Heart left ventricle (tissue), 16 donors: ENCODE measurements at regions not wholly inside any gene's neighbourhood (a gene's known extent, or its start where the extent isn't known, plus 50 kb on each side); places are given as distances from the start of the nearest gene placed in this dataset.

Source experiments
- ATAC-seq, 4 donors: fragments of 200-7000 bp; cut with Tn5 transposase; one replicate each; pipeline ENCODE4 v1.9.1; 2020 to 2022; ENCODE audit warnings: moderate library complexity in 4 of 4, mild to moderate bottlenecking in 3 of 4, moderate number of reproducible peaks in 1 of 4
- DNase-seq, 5 donors: peaks; one replicate each; pipeline ENCODE4 v3.0.0-alpha.2; 2020
- H3K27ac ChIP-seq, 12 donors: fragments of 200-600 bp; sonication (generic) in 4 of 12; one replicate each; pipeline versions ENCODE4 v1.5.0 to v1.8.0; 2016 to 2022; ENCODE audit warnings: mild to moderate bottlenecking in 2 of 12
- H3K27me3 ChIP-seq, 9 donors: fragments of 200-600 bp; sonication (generic) in 2 of 9; one replicate each; pipeline versions ENCODE4 v1.5.1 to v1.8.0; 2016 to 2022; ENCODE audit warnings: mild to moderate bottlenecking in 3 of 9
- H3K36me3 ChIP-seq, 9 donors: fragments of 200-600 bp; sonication (generic) in 2 of 9; one replicate each; pipeline versions ENCODE4 v1.5.0 to v1.8.0; 2018 to 2022; ENCODE audit warnings: mild to moderate bottlenecking in 2 of 9
- H3K4me1 ChIP-seq, 12 donors: fragments of 200-600 bp; sonication (generic) in 4 of 12; one replicate each; pipeline versions ENCODE4 v1.5.0 to v1.8.0; 2016 to 2022; ENCODE audit warnings: mild to moderate bottlenecking in 3 of 12
- H3K4me3 ChIP-seq, 12 donors: fragments of 200-600 bp; sonication (generic) in 4 of 12; one replicate each; pipeline versions ENCODE4 v1.5.0 to v1.8.0; 2017 to 2022; ENCODE audit warnings: mild to moderate bottlenecking in 9 of 12, moderate library complexity in 4 of 12
- H3K9me3 ChIP-seq, 12 donors: fragments of 200-600 bp; sonication (generic) in 4 of 12; one replicate each; pipeline versions ENCODE4 v1.5.0 to v1.8.0; 2016 to 2022; ENCODE audit warnings: mild to moderate bottlenecking in 1 of 12
- POLR2A ChIP-seq, 2 donors: fragments of 450-650 bp; IDR thresholded peaks; one replicate each; pipeline ENCODE4 v1.6.1; 2017; ENCODE audit warnings: antibody characterized with exemption in 2 of 2, mild to moderate bottlenecking in 2 of 2, moderate library complexity in 2 of 2
- WGBS, 4 donors: extraction: QIAGEN DNeasy Blood & Tissue Kit in 2 of 4; methylation state at CpG; one replicate each; pipeline versions ENCODE4 v1.1.5 to v1.1.7; 2013 to 2018; 5-methylcytosine and 5-hydroxymethylcytosine counted together
- intact Hi-C, 10 donors: fragments of 100-400 bp; cut with DNase I; formaldehyde crosslinking; loops; one replicate each; pipeline versions ENCODE4 v1.11.1 to v1.14.2; 2022
- TF ChIP-seq, protein P1 (sequence below), 12 donors: fragments of 200-600 bp; sonication (generic) in 4 of 12; IDR thresholded peaks; one replicate each; pipeline versions ENCODE4 v1.5.0 to v1.8.0; 2018 to 2022; ENCODE audit warnings: antibody characterized with exemption in 12 of 12, mild to moderate bottlenecking in 5 of 12
- donor health status: ischemic (EF 13 %, LVEDD 7.1; RV severe dilation, severe dysfunction).
- donor health status: healthy with polysubstance abuse.
- donor health status: DM: no; HTN: yes; CAD: no.
- donor health status: DM: no; HTN: no; CAD: no.
- donor health status: ischemic (EF 25% LVEDD 6.9; RV normal size, moderate dysfunction).
- donor health status: ischemic (EF 25% LVEDD 5.7; RV mildly dilated, moderate dysfunction).
- donor health status: healthy.
- donor health status: DM: yes; HTN: yes; CAD: no.
- donor health status: ischemic (EF 35%, LVEDD 5.7; RV mildly dilated, moderate dysfunction).
- donor health status: nonischemic (EF 11% LVEDD 7.7; RV severe dilation, severe dysfunction).
- donor health status: DM: yes; HTN: yes; CAD: no.
- donor health status: PGD.
- donor health status: ischemic (EF 29% LVEDD 5.4; RV normal size, mild dysfunction).
- donor health status: nonischemic (EF 23%, LVEDD 6.1; RV moderate dilation, normal function).

DNA sequence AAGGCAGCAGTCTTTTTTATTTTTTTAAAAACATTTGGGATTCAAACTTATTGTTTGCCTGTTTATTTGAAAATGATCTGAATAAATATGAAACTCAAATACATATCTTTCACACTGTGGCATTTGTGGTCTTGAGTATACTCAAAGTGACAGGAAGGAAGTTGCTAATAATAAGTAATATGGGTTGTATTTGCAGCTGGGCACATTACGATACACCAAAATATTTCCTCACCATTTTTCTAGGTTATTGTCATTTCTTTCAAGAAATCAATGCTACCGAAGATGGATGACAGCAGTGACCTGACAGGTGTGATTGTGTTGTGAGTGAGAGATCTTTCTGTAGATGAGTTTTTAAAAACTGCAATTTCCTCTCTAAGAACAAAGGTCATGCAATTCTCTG, 665.7 kb downstream of the CDH8 start:
- intact Hi-C loops: no loop called here
- WGBS, 4 donors: 56 to 70% (median 65%) methylated on average over 2 of the region's 2 CpGs
- Histone ChIP-seq H3K4me3 (no peak overlapping the region), H3K27me3 (no peaks in the 10 kb centered on the region), H3K4me1 (no peaks in the 10 kb centered on the region), H3K36me3 (no peaks in the 10 kb centered on the region), H3K9me3 (no peaks in the 10 kb centered on the region), H3K27ac (no peak overlapping the region)
- no peak for ATAC-seq
- TF ChIP-seq POLR2A (IDR thresholded peaks at IDR 0.05): no peak
- no peak for DNase-seq

DNA sequence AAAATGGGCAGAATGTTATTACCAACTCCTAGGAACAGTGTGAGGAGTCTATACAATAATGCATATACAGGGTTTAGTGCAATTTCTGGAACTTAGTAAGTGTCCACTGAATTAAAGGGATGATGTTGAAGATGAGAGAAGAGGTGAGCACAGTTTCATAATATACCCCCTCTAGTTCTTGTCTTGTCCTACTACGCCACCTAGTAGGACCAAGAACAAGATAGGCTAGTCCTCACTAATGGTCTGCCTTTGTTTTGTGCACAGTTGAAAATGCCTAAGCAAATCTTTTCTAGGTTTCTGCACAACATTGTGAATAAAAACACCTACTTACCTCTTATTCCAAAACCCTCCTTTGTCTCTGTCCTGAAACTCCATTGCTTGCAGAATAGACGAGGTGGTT, 670.2 kb downstream of the CDH8 start:
- 76 to 90% (median 87%) methylated on average over 2 of the region's 2 CpGs for WGBS, 4 donors
- Histone ChIP-seq H3K27me3 (no peaks in the 10 kb centered on the region), H3K4me1 (no peaks in the 10 kb centered on the region), H3K9me3 (no peaks in the 10 kb centered on the region), H3K36me3 (no peaks in the 10 kb centered on the region), H3K4me3 (no peak overlapping the region), H3K27ac (no peak overlapping the region)
- TF ChIP-seq, protein P1, sequence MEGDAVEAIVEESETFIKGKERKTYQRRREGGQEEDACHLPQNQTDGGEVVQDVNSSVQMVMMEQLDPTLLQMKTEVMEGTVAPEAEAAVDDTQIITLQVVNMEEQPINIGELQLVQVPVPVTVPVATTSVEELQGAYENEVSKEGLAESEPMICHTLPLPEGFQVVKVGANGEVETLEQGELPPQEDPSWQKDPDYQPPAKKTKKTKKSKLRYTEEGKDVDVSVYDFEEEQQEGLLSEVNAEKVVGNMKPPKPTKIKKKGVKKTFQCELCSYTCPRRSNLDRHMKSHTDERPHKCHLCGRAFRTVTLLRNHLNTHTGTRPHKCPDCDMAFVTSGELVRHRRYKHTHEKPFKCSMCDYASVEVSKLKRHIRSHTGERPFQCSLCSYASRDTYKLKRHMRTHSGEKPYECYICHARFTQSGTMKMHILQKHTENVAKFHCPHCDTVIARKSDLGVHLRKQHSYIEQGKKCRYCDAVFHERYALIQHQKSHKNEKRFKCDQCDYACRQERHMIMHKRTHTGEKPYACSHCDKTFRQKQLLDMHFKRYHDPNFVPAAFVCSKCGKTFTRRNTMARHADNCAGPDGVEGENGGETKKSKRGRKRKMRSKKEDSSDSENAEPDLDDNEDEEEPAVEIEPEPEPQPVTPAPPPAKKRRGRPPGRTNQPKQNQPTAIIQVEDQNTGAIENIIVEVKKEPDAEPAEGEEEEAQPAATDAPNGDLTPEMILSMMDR (IDR thresholded peaks at IDR 0.05): no peak
- no peak for TF ChIP-seq POLR2A (IDR thresholded peaks at IDR 0.05)
- intact Hi-C loops: no loop called here
- DNase-seq: no peak
- no peak for ATAC-seq

DNA sequence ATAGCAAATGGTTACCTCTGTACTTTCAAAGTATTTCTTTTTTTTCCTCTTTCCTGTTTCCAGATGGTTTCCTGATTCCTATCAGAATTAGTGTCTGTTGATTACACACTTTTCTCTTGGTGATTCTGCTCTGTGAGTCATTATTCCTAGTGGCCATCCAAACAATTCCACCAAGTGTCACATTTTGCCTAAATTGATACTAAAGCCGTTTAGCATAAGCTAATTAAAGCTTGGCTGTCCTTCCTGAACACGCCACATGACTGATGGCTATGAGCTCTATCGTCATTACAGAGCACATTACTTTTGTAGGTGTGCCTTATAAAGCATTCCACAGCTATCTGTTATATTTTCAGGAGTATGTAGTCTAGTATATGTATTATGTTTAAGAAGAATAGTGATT, 671.2 kb downstream of the CDH8 start:
- WGBS, 4 donors: 27 to 31% (median 28%) methylated on average over 3 of the region's 3 CpGs
- intact Hi-C loops: no loop called here
- DNase-seq: no peak

DNA sequence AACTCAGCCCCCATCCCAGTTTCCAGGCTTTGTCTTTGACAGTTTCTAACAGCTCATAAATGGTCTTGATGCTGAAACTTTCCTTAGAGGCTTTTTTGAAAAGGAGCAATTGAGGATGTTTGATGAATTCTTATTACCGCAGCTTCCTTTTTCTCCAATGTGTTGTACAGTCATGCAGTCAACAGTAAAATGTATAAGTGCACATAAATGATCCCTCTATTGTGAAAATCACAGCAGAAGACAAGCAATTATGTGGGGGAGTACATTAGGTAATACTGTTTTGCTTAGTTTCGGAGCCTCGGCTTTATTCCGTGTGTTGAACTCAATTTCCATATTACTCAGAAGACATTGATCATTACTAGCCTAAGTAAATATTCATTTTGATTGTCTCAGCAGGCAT, 673.7 kb downstream of the CDH8 start:
- H3K27me3 ChIP-seq: no peaks in the 10 kb centered on the region
- no peak overlapping the region for H3K4me3 ChIP-seq
- no peaks in the 10 kb centered on the region for H3K36me3 ChIP-seq
- no peak overlapping the region for H3K27ac ChIP-seq
- intact Hi-C loops: no loop called here
- 92 to 94% (median 93%) methylated on average over 4 of the region's 4 CpGs for WGBS, 4 donors
- no peak for ATAC-seq
- DNase-seq: no peak
- H3K9me3 ChIP-seq: no peaks in the 10 kb centered on the region
- no peak for TF ChIP-seq POLR2A (IDR thresholded peaks at IDR 0.05)
- TF ChIP-seq, protein P1 (IDR thresholded peaks at IDR 0.05): no peak
- H3K4me1 ChIP-seq: no peaks in the 10 kb centered on the region

More for the DNA sequence above, 671.2 kb downstream of the CDH8 start:
- no peak overlapping the region for H3K27ac ChIP-seq
- no peaks in the 10 kb centered on the region for H3K27me3 ChIP-seq
- H3K36me3 ChIP-seq: no peaks in the 10 kb centered on the region
- H3K4me3 ChIP-seq: no peak overlapping the region
- H3K9me3 ChIP-seq: no peaks in the 10 kb centered on the region
- H3K4me1 ChIP-seq: no peaks in the 10 kb centered on the region
- no peak for TF ChIP-seq POLR2A (IDR thresholded peaks at IDR 0.05)
- TF ChIP-seq, protein P1 (IDR thresholded peaks at IDR 0.05): no peak
- no peak for ATAC-seq

DNA sequence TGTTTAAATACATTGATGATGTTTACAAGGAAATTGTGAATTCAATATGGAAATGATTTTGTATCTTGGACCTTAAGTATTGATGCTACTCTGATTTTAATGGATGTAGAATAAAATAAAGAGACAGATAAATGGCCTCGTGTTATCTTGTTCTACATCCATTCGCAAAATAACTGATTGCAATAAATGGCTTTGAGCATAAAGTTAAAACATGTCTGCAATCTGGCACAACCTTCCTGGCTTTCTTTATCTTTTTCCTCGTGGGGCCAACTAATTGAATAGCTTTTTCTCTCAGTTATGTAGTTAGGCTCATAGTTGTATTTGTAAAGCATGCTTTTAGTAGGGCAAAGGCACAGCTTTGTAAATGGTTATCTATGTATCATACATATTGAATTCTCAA, 691.4 kb downstream of the CDH8 start:
- 58 to 66% (median 63%) methylated on average over 3 of the region's 3 CpGs for WGBS, 4 donors
- no peaks in the 10 kb centered on the region for H3K9me3 ChIP-seq
- no peaks in the 10 kb centered on the region for H3K36me3 ChIP-seq
- intact Hi-C loops: loop anchor here in 1 of 10 donors (10.0 kb wide), 1 partner anchor 60 kb away; no protein-coding TSS in a partner anchor
- H3K4me1 ChIP-seq: no peaks in the 10 kb centered on the region
- no peak overlapping the region for H3K27ac ChIP-seq
- no peak for DNase-seq
- H3K4me3 ChIP-seq: no peak overlapping the region
- ATAC-seq: no peak
- no peak for TF ChIP-seq POLR2A (IDR thresholded peaks at IDR 0.05)
- TF ChIP-seq, protein P1 (IDR thresholded peaks at IDR 0.05): no peak
- H3K27me3 ChIP-seq: no peaks in the 10 kb centered on the region
